Lower leg skin (tissue), 4 donors: ENCODE measurements at regions not wholly inside any gene's neighbourhood (a gene's known extent, or its start where the extent isn't known, plus 50 kb on each side); places are given as distances from the start of the nearest gene placed in this dataset.

ENCODE experiments used
- DNase-seq, 2 donors: peaks; one replicate each; pipeline ENCODE4 v3.0.0-alpha.2; 2019; ENCODE audit warnings: low spot score in 2 of 2
- H3K4me3 ChIP-seq: fragments of 200-600 bp; sonication (generic); 2 replicates; pipeline ENCODE4 v1.5.1; 2017; ENCODE audit warnings: mild to moderate bottlenecking, low read depth; ENCODE audit not compliant: poor library complexity, severe bottlenecking
- CTCF ChIP-seq, 3 donors: fragments of 450-650 bp; IDR thresholded peaks; one replicate each; pipeline ENCODE4 v1.5.1; 2016; ENCODE audit warnings: antibody characterized with exemption in 3 of 3, mild to moderate bottlenecking in 3 of 3, moderate library complexity in 2 of 3
- POLR2A ChIP-seq, 2 donors: fragments of 450-650 bp; IDR thresholded peaks; one replicate each; pipeline ENCODE4 v1.6.1; 2016 to 2017; ENCODE audit warnings: antibody characterized with exemption in 2 of 2, mild to moderate bottlenecking in 1 of 2, moderate library complexity in 1 of 2
- WGBS, 2 donors: methylation state at CpG; one replicate each; pipeline ENCODE4 v1.1.5; 2018; 5-methylcytosine and 5-hydroxymethylcytosine counted together
- intact Hi-C: fragments of 100-400 bp; cut with DNase I; formaldehyde crosslinking; loops from one replicate; pipeline ENCODE4 v1.15.0; 2023; ENCODE audit warnings: low total_unique reads

- TF ChIP-seq CTCF (IDR thresholded peaks at IDR 0.05) (no peak), POLR2A (IDR thresholded peaks at IDR 0.05) (no peak)
- 60 to 70% methylated on average over 2 of the region's 2 CpGs for WGBS, 2 donors
- intact Hi-C loops: no loop called here
- no peak for DNase-seq
- H3K4me3 ChIP-seq: no peak overlapping the region
These were observed 51.4 kb upstream of the NECTIN1 start for GRCh38 chr11:119780222-119780953.

- no peak overlapping the region for H3K4me3 ChIP-seq
- TF ChIP-seq POLR2A (IDR thresholded peaks at IDR 0.05) (no peak), CTCF (IDR thresholded peaks at IDR 0.05) (no peak)
- WGBS, 2 donors: 67 to 73% methylated on average over 20 to 22 of the region's 22 CpGs
- intact Hi-C loops: no loop called here
- DNase-seq: no peak
These were observed 50.4 kb upstream of the NECTIN1 start for GRCh38 chr11:119779195-119780071.
